CMK (cell line): ENCODE measurements at regions not wholly inside any gene's neighbourhood (a gene's known extent, or its start where the extent isn't known, plus 50 kb on each side); places are given as distances from the start of the nearest gene placed in this dataset.
"Not testable (repeated sequence)": the region's sequence is repeated elsewhere in the genome, so short reads cannot be mapped to it uniquely, and the experiment has no call there.

Experiments used
- DNase-seq: peaks from one replicate; pipeline ENCODE4 v3.0.0-alpha.2; 2010; ENCODE audit warnings: low read depth

GRCh38 chr21:18104802-18105201 lies 139.8 kb upstream of the CHODL start:
- DNase-seq: no peak

- DNase-seq: not testable (repeated sequence)
These were observed 148.2 kb upstream of the CHODL start for GRCh38 chr21:18096413-18096812.

- DNase-seq: no peak
These were observed 154.8 kb upstream of the CHODL start for GRCh38 chr21:18089786-18090185.

- DNase-seq: no peak
These were observed 174.2 kb upstream of the CHODL start for GRCh38 chr21:18070392-18070791.

GRCh38 chr21:18069875-18070274 lies 174.8 kb upstream of the CHODL start:
- DNase-seq: no peak

- no peak for DNase-seq
These were observed 184.2 kb upstream of the CHODL start for GRCh38 chr21:18060402-18060801.

GRCh38 chr21:18058731-18059398 lies 185.8 kb upstream of the CHODL start:
- no peak for DNase-seq

- DNase-seq: no peak
These were observed 191.5 kb upstream of the CHODL start for GRCh38 chr21:18053151-18053550.

GRCh38 chr21:18049461-18049860 lies 195.2 kb upstream of the CHODL start:
- no peak for DNase-seq

- peak; percentile 21 for DNase-seq
These were observed 203.6 kb upstream of the CHODL start for GRCh38 chr21:18041012-18041411.

- no peak for DNase-seq
These were observed 211.1 kb upstream of the C21orf91 start for GRCh38 chr21:18030248-18030647.

GRCh38 chr21:18026359-18026758 lies 207.2 kb upstream of the C21orf91 start:
- no peak for DNase-seq

GRCh38 chr21:18023711-18024110 lies 204.6 kb upstream of the C21orf91 start:
- DNase-seq: no peak

- DNase-seq: no peak
These were observed 204.0 kb upstream of the C21orf91 start for GRCh38 chr21:18023157-18023556.

- DNase-seq: no peak
These were observed 188.0 kb upstream of the C21orf91 start for GRCh38 chr21:18007121-18007520.

GRCh38 chr21:18006691-18007090 lies 187.5 kb upstream of the C21orf91 start:
- no peak for DNase-seq

GRCh38 chr21:18002393-18002792 lies 183.2 kb upstream of the C21orf91 start:
- DNase-seq: no peak

GRCh38 chr21:18000981-18001686 lies 182.0 kb upstream of the C21orf91 start:
- DNase-seq: peak; percentile 94

GRCh38 chr21:17998599-17998998 lies 179.4 kb upstream of the C21orf91 start:
- not testable (repeated sequence) for DNase-seq

- DNase-seq: no peak
These were observed 170.6 kb upstream of the C21orf91 start for GRCh38 chr21:17989780-17990179.

- DNase-seq: no peak
These were observed 168.9 kb upstream of the C21orf91 start for GRCh38 chr21:17988102-17988437.

GRCh38 chr21:17987382-17988101 lies 168.4 kb upstream of the C21orf91 start:
- no peak for DNase-seq

- no peak for DNase-seq
These were observed 162.0 kb upstream of the C21orf91 start for GRCh38 chr21:17981060-17981740.
